ENCODE measurements at regions not wholly inside any gene's neighbourhood (a gene's known extent, or its start where the extent isn't known, plus 50 kb on each side); places are given as distances from the start of the nearest gene placed in this dataset.

DNA sequence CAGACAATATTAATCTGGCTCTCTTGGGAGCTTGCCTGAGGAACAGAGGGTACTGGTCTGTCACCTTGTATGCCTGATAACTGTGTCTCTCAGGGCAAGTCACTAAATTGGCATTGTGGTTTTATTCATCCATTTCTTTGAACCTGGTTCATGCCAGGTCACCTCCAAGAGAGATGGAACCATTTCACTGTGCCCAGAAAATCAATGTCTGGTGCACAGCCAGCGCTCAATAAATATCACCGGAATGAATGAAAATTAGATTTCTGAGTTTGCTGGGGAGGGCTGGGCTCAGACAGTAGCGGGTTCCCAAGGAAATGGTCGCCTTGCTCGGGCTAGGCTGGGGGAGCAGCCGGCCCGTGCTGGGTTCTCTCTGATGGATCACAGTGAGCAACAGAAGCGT is 64.1 kb upstream of the BAIAP2L1 start:
- POLR2A ChIA-PET: no interaction called here
- H3K4me3 Mint-ChIP-seq: no peak overlapping the region

DNA sequence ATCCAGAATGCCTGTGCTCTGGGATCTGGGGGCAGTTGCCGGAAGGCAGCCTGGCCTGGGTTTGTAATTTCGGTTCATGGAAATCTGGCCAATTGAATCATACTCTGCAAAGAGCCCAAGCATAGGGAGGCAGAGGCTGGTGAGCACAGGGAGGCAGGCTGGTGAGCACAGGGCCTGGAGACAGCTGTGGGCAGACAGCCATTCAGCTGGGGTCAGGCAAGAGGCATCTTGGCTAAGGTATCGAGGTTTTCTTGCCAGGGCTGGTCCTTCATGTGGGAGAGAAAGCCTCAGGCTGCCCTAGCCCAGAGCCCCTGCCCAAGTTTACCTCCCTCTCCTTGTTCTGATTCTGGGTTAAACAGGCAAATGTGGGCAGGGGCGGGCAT is 63.7 kb upstream of the BAIAP2L1 start:
- H3K36me3 Mint-ChIP-seq: no peaks in the 10 kb centered on the region
- DNase-seq (no peak), ATAC-seq (ENCODE audit: low read depth) (no peak)
- H3K27me3 Mint-ChIP-seq: peaks cover 2% of the 10 kb centered on the region
- no peaks in the 10 kb centered on the region for H3K9me3 Mint-ChIP-seq
- H3K4me1 Mint-ChIP-seq: no peaks in the 10 kb centered on the region
- POLR2A ChIA-PET: no interaction called here
- no peak overlapping the region for H3K4me3 Mint-ChIP-seq
- H3K27ac Mint-ChIP-seq: no peak overlapping the region

More for the DNA sequence above, 64.1 kb upstream of the BAIAP2L1 start:
- Mint-ChIP-seq H3K4me1 (no peaks in the 10 kb centered on the region), H3K36me3 (no peaks in the 10 kb centered on the region), H3K27ac (no peak overlapping the region), H3K9me3 (no peaks in the 10 kb centered on the region), H3K27me3 (peaks cover 4% of the 10 kb centered on the region)
- ATAC-seq (ENCODE audit: low read depth): no peak
- DNase-seq: no peak

- Mint-ChIP-seq H3K4me3 (no peak overlapping the region), H3K4me1 (no peaks in the 10 kb centered on the region), H3K36me3 (no peaks in the 10 kb centered on the region), H3K27me3 (peaks cover 2% of the 10 kb centered on the region), H3K9me3 (no peaks in the 10 kb centered on the region), H3K27ac (no peak overlapping the region)
- POLR2A ChIA-PET: no interaction called here
- DNase-seq: no peak
- no peak for ATAC-seq (ENCODE audit: low read depth)
Measured at GRCh38 chr7:98463837-98464557, 63.1 kb upstream of the BAIAP2L1 start.

GRCh38 chr7:98462911-98463633 is 62.2 kb upstream of the BAIAP2L1 start:
- H3K4me1 Mint-ChIP-seq: no peaks in the 10 kb centered on the region

DNA sequence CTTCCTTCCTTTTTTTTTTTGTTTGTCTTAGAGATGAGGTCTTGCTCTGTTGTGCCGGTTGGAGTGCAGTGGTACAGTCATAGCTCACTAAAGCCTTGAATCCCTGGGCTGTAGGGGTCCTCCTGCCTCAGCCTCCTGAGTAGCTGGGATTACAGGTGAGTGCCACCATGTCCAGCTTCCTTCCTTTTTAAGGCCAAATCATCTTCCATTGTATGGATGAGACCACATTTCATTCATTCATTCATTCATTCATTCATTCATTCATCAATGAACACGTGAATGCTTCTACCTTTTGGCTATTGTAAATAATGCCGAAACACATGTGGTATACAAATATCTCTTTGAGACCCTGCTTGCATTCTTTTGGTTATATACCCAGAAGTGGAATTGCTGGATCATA is 60.0 kb upstream of the BAIAP2L1 start:
- Mint-ChIP-seq H3K4me1 (no peaks in the 10 kb centered on the region), H3K27me3 (peaks cover 2% of the 10 kb centered on the region), H3K36me3 (no peaks in the 10 kb centered on the region), H3K4me3 (no peak overlapping the region), H3K9me3 (no peaks in the 10 kb centered on the region), H3K27ac (no peak overlapping the region)
- no peak for DNase-seq
- no peak for ATAC-seq (ENCODE audit: low read depth)
- POLR2A ChIA-PET: no interaction called here

More at GRCh38 chr7:98462911-98463633, 62.2 kb upstream of the BAIAP2L1 start:
- DNase-seq (no peak), ATAC-seq (ENCODE audit: low read depth) (no peak)
- H3K36me3 Mint-ChIP-seq: no peaks in the 10 kb centered on the region
- H3K27ac Mint-ChIP-seq: no peak overlapping the region
- POLR2A ChIA-PET: no interaction called here
- no peaks in the 10 kb centered on the region for H3K9me3 Mint-ChIP-seq
- H3K4me3 Mint-ChIP-seq: no peak overlapping the region
- H3K27me3 Mint-ChIP-seq: peaks cover 2% of the 10 kb centered on the region

DNA sequence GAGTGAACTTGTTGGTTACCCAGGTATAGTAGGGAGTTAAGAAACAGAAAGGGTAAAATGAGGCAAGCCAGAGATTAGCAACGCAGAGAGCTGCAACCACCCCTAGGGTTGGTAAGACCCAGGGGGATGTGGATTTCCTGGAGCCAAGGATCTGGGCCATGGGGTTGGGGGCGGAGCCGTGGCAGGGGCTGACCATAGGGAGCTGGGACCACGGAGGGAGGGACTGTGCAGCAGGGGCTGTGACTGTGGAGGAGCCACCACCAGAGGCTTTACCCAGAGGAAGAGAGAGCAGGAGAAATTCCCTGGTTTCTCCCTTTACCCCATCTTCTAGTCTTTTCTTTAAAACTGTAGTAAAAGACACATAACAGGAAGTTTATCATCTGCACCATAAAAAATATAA is 58.6 kb upstream of the BAIAP2L1 start:
- Mint-ChIP-seq H3K4me3 (no peak overlapping the region), H3K27me3 (peaks cover 2% of the 10 kb centered on the region), H3K36me3 (no peaks in the 10 kb centered on the region), H3K4me1 (no peaks in the 10 kb centered on the region), H3K27ac (no peak overlapping the region), H3K9me3 (no peaks in the 10 kb centered on the region)
- DNase-seq: no peak
- POLR2A ChIA-PET: no interaction called here
- ATAC-seq (ENCODE audit: low read depth): no peak

DNA sequence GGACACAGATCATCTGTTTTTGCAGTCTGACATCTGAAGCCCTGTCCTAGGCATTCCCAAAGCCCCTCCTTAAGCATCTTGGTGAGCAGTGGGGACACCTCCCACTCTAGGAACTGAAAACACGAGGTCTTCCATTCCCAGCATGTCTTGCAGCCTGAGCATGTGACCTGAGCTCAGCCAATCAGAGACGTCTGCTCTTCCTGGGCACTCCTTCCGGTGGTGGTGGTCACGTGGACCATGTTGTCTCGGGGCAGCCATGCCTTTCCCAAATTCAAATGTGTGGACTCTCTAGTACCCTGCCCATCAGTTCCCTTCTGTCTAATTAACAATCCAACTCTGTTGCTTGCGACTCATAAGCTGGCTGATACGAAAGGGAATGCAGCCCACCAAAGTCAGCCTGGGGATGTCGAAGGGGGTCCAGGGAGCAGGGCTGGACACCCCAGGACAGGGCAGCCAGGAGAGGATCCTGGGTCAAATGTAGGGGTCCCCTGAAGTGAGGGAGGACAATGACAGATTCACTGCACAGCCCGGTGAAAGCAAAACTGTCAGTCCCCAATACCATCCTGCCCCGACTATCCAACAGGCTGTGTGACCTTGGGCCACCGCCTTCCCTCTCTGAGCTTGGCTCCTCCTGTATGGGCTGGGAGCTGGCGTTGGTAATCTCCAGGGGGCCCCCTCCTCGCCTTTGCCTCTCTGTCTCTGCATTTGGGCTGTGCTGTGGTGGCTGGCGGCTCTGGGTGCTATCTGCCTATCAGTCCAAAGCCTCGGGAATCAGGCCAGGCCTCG is 57.4 kb upstream of the BAIAP2L1 start:
- no peak overlapping the region for H3K27ac Mint-ChIP-seq
- DNase-seq: no peak
- H3K9me3 Mint-ChIP-seq: peaks cover under 1% of the 10 kb centered on the region
- no peaks in the 10 kb centered on the region for H3K36me3 Mint-ChIP-seq
- POLR2A ChIA-PET: no interaction called here
- no peaks in the 10 kb centered on the region for H3K4me1 Mint-ChIP-seq
- H3K27me3 Mint-ChIP-seq: no peaks in the 10 kb centered on the region
- H3K4me3 Mint-ChIP-seq: no peak overlapping the region
- no peak for ATAC-seq (ENCODE audit: low read depth)

GRCh38 chr7:98456866-98457265 is 56.0 kb upstream of the BAIAP2L1 start:
- H3K36me3 Mint-ChIP-seq: no peaks in the 10 kb centered on the region
- ATAC-seq (ENCODE audit: low read depth): no peak
- no peaks in the 10 kb centered on the region for H3K27me3 Mint-ChIP-seq
- POLR2A ChIA-PET: no interaction called here
- H3K9me3 Mint-ChIP-seq: peaks cover 2% of the 10 kb centered on the region
- no peak for DNase-seq
- no peak overlapping the region for H3K27ac Mint-ChIP-seq
- no peak overlapping the region for H3K4me3 Mint-ChIP-seq
- no peaks in the 10 kb centered on the region for H3K4me1 Mint-ChIP-seq

DNA sequence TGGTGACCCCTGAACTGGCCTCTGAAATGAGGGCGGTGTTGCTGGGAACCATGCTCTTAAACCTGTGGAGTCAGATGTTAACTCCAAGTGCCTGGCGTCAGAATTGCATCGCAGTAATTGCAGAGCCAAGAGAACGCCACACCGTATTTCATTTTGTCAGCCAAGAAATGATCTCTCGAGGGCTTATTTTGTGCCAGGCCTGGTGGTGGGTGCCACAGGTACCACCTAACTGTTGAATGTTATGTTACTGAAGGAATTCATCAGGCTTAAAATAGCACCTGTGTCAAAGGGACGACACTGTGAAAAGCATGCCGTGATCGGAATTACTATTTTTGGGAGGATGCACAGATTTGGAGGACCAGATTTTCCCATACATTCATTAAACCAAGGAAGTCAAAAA is 51.9 kb upstream of the BAIAP2L1 start:
- DNase-seq (no peak), ATAC-seq (ENCODE audit: low read depth) (no peak)
- no peak overlapping the region for H3K4me3 Mint-ChIP-seq
- no peaks in the 10 kb centered on the region for H3K4me1 Mint-ChIP-seq
- no peaks in the 10 kb centered on the region for H3K27me3 Mint-ChIP-seq
- no peaks in the 10 kb centered on the region for H3K36me3 Mint-ChIP-seq
- H3K9me3 Mint-ChIP-seq: peaks cover 2% of the 10 kb centered on the region
- POLR2A ChIA-PET: no interaction called here
- H3K27ac Mint-ChIP-seq: no peak overlapping the region
